HFFc6 (cell line): ENCODE measurements at regions not wholly inside any gene's neighbourhood (a gene's known extent, or its start where the extent isn't known, plus 50 kb on each side); places are given as distances from the start of the nearest gene placed in this dataset.

Experiments used
- DNase-seq: peaks from one replicate; pipeline ENCODE4 v3.0.0-alpha.2; 2018
- H3K27ac Mint-ChIP-seq: 2 replicates; pipeline ENCODE4 v1.8.0; 2020; ENCODE audit warnings: mild to moderate bottlenecking, mixed read lengths
- H3K27me3 Mint-ChIP-seq: 2 replicates; pipeline ENCODE4 v1.8.0; 2021; ENCODE audit warnings: mild to moderate bottlenecking, moderate library complexity, mixed read lengths; ENCODE audit not compliant: insufficient read depth
- H3K36me3 Mint-ChIP-seq: 2 replicates; pipeline ENCODE4 v1.8.0; 2021; ENCODE audit warnings: low read depth, mixed read lengths
- H3K4me1 Mint-ChIP-seq: 2 replicates; pipeline ENCODE4 v1.8.0; 2020; ENCODE audit warnings: low read depth, mixed read lengths
- H3K4me3 Mint-ChIP-seq: 2 replicates; pipeline ENCODE4 v1.8.0; 2020; ENCODE audit warnings: mild to moderate bottlenecking, moderate library complexity, mixed read lengths
- H3K9me3 Mint-ChIP-seq: 2 replicates; pipeline ENCODE4 v1.8.0; 2020; ENCODE audit warnings: mild to moderate bottlenecking, mixed read lengths
- CTCF ChIP-seq: fragments of 200-600 bp; sonication (generic); IDR thresholded peaks from 2 replicates; pipeline ENCODE4 v1.5.0; 2021; ENCODE audit warnings: antibody characterized with exemption, mild to moderate bottlenecking

- no peak for DNase-seq
- no peak overlapping the region for H3K4me3 Mint-ChIP-seq
Observed at GRCh38 chr3:69607466-69608305, 131.6 kb upstream of the MITF start.

GRCh38 chr3:69605867-69606266 is 133.4 kb upstream of the MITF start:
- Mint-ChIP-seq H3K4me3 (no peak overlapping the region), H3K4me1 (no peaks in the 10 kb centered on the region), H3K36me3 (no peaks in the 10 kb centered on the region), H3K27ac (no peak overlapping the region), H3K27me3 (peaks cover 1% of the 10 kb centered on the region; the same call in 1 of the 2 replicates), H3K9me3 (peaks cover 14% of the 10 kb centered on the region)
- no peak for DNase-seq
- no peak for TF ChIP-seq CTCF

More at GRCh38 chr3:69607466-69608305, 131.6 kb upstream of the MITF start:
- Mint-ChIP-seq H3K4me1 (no peaks in the 10 kb centered on the region), H3K27me3 (peaks cover 1% of the 10 kb centered on the region; the same call in 1 of the 2 replicates), H3K36me3 (no peaks in the 10 kb centered on the region), H3K27ac (no peak overlapping the region), H3K9me3 (peaks cover 14% of the 10 kb centered on the region)
- TF ChIP-seq CTCF, result no peak

GRCh38 chr3:69604735-69605450 is 134.4 kb upstream of the MITF start:
- Mint-ChIP-seq H3K4me3 (no peak overlapping the region), H3K36me3 (no peaks in the 10 kb centered on the region), H3K27ac (no peak overlapping the region), H3K27me3 (peaks cover under 1% of the 10 kb centered on the region; the same call in 1 of the 2 replicates), H3K4me1 (no peaks in the 10 kb centered on the region), H3K9me3 (peaks cover 10% of the 10 kb centered on the region)
- DNase-seq, result no peak
- TF ChIP-seq CTCF, result no peak

GRCh38 chr3:69602112-69602511 is 137.2 kb upstream of the MITF start:
- Mint-ChIP-seq H3K36me3 (no peaks in the 10 kb centered on the region), H3K9me3 (peaks cover under 1% of the 10 kb centered on the region; the same call in 1 of the 2 replicates), H3K4me3 (no peak overlapping the region), H3K4me1 (no peaks in the 10 kb centered on the region), H3K27me3 (no peaks in the 10 kb centered on the region), H3K27ac (no peak overlapping the region)
- TF ChIP-seq CTCF, result no peak
- no peak for DNase-seq

GRCh38 chr3:69594286-69594685 is 145.0 kb upstream of the MITF start:
- Mint-ChIP-seq H3K4me3 (no peak overlapping the region), H3K9me3 (peaks cover 5% of the 10 kb centered on the region), H3K27me3 (no peaks in the 10 kb centered on the region), H3K27ac (no peak overlapping the region), H3K4me1 (no peaks in the 10 kb centered on the region), H3K36me3 (no peaks in the 10 kb centered on the region)
- TF ChIP-seq CTCF, result no peak
- no peak for DNase-seq
